Stimulated activated naive CD8-positive, alpha-beta T cell treated with anti-CD3 and anti-CD28 coated beads, Interleukin-15, amount 100 ng/mL, for 72 hours (primary cell): ENCODE measurements at regions not wholly inside any gene's neighbourhood (a gene's known extent, or its start where the extent isn't known, plus 50 kb on each side); places are given as distances from the start of the nearest gene placed in this dataset.

Experiments
- ATAC-seq: fragments of 150-1000 bp; cut with Tn5 transposase; 2 replicates; pipeline ENCODE4 v1.10.0; 2021; ENCODE audit warnings: mild to moderate bottlenecking, moderate library complexity
- DNase-seq, 2 donors: peaks; one replicate each; pipeline ENCODE4 v3.0.0; 2021 to 2022
- H3K27ac Mint-ChIP-seq, 2 donors: one replicate each; pipeline ENCODE4 v1.8.0; 2022; ENCODE audit warnings: mild to moderate bottlenecking in 2 of 2, mixed read lengths in 2 of 2, moderate library complexity in 2 of 2
- H3K27me3 Mint-ChIP-seq: one replicate; pipeline ENCODE4 v1.8.0; 2022; ENCODE audit warnings: mixed read lengths
- H3K4me1 Mint-ChIP-seq: one replicate; pipeline ENCODE4 v1.8.0; 2022; ENCODE audit warnings: mild to moderate bottlenecking, mixed read lengths
- H3K4me3 Mint-ChIP-seq, 2 donors: one replicate each; pipeline ENCODE4 v1.8.0; 2022; ENCODE audit warnings: mild to moderate bottlenecking in 2 of 2, mixed read lengths in 2 of 2, moderate library complexity in 1 of 2
- H3K9me3 Mint-ChIP-seq, 2 donors: one replicate each; pipeline ENCODE4 v1.8.0; 2022; ENCODE audit warnings: mixed read lengths in 2 of 2

GRCh38 chr7:19437446-19437845 lies 271.4 kb downstream of the POLR1F start:
- ATAC-seq (no peak), DNase-seq (no peak)
- Mint-ChIP-seq H3K4me3 (no peak overlapping the region), H3K9me3 (no peaks in the 10 kb centered on the region), H3K27ac (no peak overlapping the region), H3K27me3 (no peaks in the 10 kb centered on the region), H3K4me1 (no peaks in the 10 kb centered on the region)

DNA sequence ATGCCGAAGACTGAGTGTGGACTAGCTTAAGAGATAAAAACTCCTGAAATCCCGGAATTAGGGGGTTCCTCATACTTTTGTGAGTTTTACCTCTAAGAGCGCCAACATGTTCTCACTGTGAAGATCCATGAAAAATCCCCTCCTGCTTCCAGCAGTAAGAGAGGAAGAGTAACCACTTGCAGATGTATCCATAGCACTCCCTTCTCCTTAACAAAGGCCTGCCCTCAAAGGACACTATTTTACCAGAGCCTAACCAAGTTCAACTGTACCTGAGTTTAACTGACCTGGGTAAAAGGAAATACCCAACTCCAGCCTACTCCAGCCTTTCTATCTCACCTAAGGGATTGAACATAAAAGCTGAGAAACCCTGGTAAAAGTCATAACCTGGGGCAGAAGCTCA lies 280.9 kb downstream of the POLR1F start:
- Mint-ChIP-seq H3K4me1 (no peaks in the 10 kb centered on the region), H3K4me3 (no peak overlapping the region), H3K27me3 (no peaks in the 10 kb centered on the region), H3K27ac (no peak overlapping the region), H3K9me3 (no peaks in the 10 kb centered on the region)
- DNase-seq (no peak), ATAC-seq (no peak)

DNA sequence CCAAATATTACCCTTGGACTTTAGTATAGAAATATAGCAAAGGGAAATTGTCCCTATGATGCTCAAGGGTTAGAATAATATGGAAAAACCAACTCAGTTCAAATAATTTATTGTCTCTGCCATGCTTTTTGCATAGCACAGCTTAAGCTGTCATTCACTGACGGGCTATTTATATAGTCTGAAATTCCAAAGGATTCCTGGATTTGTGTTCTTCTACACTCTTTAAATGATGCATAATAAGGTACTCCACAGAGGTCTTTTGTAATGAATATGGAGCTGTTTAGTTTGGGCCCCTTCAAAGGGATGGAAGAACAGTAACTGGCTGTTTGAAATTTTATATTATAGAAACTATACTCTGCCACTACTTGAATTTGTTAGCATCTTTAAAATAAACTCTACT lies 276.6 kb upstream of the FERD3L start:
- no peaks in the 10 kb centered on the region for H3K4me1 Mint-ChIP-seq
- no peak overlapping the region for H3K27ac Mint-ChIP-seq
- H3K27me3 Mint-ChIP-seq, result no peaks in the 10 kb centered on the region
- DNase-seq (no peak), ATAC-seq (no peak)
- peaks cover 0 to 6% of the 10 kb centered on the region in 2 donors for H3K9me3 Mint-ChIP-seq
- H3K4me3 Mint-ChIP-seq, result no peak overlapping the region

- Mint-ChIP-seq H3K27me3 (no peaks in the 10 kb centered on the region), H3K4me1 (no peaks in the 10 kb centered on the region)
- ATAC-seq, result no peak
Observed at GRCh38 chr7:19417231-19417630, 272.0 kb upstream of the FERD3L start.

DNA sequence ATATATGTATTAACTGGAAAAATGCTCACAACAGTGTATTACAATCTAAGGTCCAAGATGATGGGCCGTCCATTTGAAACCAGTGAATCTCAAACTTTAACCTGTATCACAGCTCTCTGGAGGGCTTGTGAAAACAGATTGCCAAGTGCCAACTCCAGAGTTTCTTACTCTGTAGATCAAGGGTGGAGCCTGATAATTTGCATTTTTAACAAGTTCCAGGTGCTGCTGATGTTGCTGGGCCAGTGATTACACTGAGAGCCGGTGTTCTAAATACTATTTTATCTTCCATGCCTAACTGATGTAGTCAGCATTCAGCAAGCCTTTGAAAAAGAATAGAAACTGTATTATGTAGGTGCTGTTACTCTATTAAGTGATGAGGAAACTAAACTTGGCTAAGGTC lies 269.9 kb upstream of the FERD3L start:
- ATAC-seq, result no peak

More at GRCh38 chr7:19417231-19417630, 272.0 kb upstream of the FERD3L start:
- H3K9me3 Mint-ChIP-seq, result peaks cover 0 to 6% of the 10 kb centered on the region in 2 donors
- H3K4me3 Mint-ChIP-seq, result no peak overlapping the region
- no peak overlapping the region for H3K27ac Mint-ChIP-seq
- no peak for DNase-seq

GRCh38 chr7:19413443-19413965 lies 268.3 kb upstream of the FERD3L start:
- H3K4me1 Mint-ChIP-seq, result no peaks in the 10 kb centered on the region
- H3K27ac Mint-ChIP-seq, result no peak overlapping the region
- ATAC-seq, result no peak
- DNase-seq, result no peak
- H3K4me3 Mint-ChIP-seq, result no peak overlapping the region
- H3K27me3 Mint-ChIP-seq, result no peaks in the 10 kb centered on the region
- no peaks in the 10 kb centered on the region for H3K9me3 Mint-ChIP-seq

More for the DNA sequence above, 269.9 kb upstream of the FERD3L start:
- Mint-ChIP-seq H3K9me3 (peaks cover 0 to 6% of the 10 kb centered on the region in 2 donors), H3K4me1 (no peaks in the 10 kb centered on the region), H3K27me3 (no peaks in the 10 kb centered on the region), H3K27ac (no peak overlapping the region), H3K4me3 (no peak overlapping the region)
- no peak for DNase-seq

DNA sequence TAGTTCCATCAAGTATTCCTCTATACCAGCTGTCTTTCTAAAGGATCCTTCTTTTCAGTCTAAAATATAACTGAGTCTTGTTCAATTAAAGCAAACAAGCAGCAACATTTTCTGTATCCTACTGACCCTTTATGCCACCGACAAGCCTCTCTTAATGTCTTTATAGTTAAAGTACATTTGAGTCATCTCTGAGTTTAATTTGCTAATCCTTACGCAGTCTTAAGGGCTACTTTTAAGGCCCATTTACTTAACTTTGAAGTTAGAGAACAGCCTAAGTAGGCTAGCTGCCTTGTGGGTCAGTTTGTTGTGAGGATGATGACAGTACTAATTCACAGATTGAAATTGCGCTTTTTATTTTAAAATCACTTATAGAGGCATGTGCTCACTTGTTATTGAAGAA lies 265.5 kb upstream of the FERD3L start:
- DNase-seq (no peak), ATAC-seq (no peak)
- H3K4me3 Mint-ChIP-seq, result no peak overlapping the region
- H3K9me3 Mint-ChIP-seq, result no peaks in the 10 kb centered on the region
- H3K27me3 Mint-ChIP-seq, result no peaks in the 10 kb centered on the region
- no peak overlapping the region for H3K27ac Mint-ChIP-seq
- H3K4me1 Mint-ChIP-seq, result no peaks in the 10 kb centered on the region

DNA sequence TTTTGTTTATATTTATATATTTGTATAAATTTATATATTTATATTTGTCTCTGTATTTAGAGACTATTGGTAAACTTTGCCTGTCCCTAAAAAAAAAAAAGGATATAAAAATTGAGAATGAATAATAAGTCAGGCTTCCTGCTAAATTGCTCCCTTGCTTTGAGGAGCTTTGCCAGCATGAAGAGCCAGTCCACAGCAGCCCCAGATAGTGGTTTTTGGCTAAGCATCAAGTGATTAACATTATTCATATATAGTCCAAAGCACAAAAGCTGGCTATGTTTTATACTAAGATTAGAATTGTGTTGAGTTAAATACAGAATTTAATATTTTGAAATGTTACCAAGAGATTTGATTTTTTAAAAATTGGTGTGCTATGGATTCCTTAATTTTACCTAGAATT lies 264.9 kb upstream of the FERD3L start:
- DNase-seq (no peak), ATAC-seq (no peak)
- Mint-ChIP-seq H3K9me3 (no peaks in the 10 kb centered on the region), H3K27me3 (no peaks in the 10 kb centered on the region), H3K27ac (no peak overlapping the region), H3K4me3 (no peak overlapping the region), H3K4me1 (no peaks in the 10 kb centered on the region)

- ATAC-seq, result no peak
Observed at GRCh38 chr7:19408706-19409220, 263.5 kb upstream of the FERD3L start.

DNA sequence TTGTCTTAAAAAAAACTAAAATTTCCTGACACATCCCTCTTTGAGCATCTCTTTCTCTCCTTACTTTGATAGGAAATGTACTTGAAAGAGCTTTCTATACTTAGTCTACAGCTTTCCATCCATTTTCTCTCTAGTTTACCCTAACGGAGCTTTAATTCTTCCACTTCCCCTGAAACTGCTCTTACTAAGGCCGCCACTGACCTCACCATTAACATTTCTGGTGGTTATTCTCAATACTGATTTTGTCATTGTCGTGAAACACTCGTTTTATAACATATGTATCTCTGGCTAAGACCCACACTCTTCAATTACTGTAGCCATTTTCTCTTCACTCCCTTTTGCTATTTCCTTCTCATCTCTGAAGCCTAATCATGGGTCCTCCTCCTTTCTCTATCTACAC lies 262.0 kb upstream of the FERD3L start:
- Mint-ChIP-seq H3K4me3 (no peak overlapping the region), H3K27me3 (no peaks in the 10 kb centered on the region), H3K4me1 (no peaks in the 10 kb centered on the region), H3K27ac (no peak overlapping the region), H3K9me3 (no peaks in the 10 kb centered on the region)
- ATAC-seq (no peak), DNase-seq (no peak)

More at GRCh38 chr7:19408706-19409220, 263.5 kb upstream of the FERD3L start:
- Mint-ChIP-seq H3K27me3 (no peaks in the 10 kb centered on the region), H3K4me3 (no peak overlapping the region), H3K4me1 (no peaks in the 10 kb centered on the region), H3K9me3 (no peaks in the 10 kb centered on the region), H3K27ac (no peak overlapping the region)
- no peak for DNase-seq

- no peaks in the 10 kb centered on the region for H3K27me3 Mint-ChIP-seq
- no peaks in the 10 kb centered on the region for H3K4me1 Mint-ChIP-seq
- no peak for DNase-seq
- H3K4me3 Mint-ChIP-seq, result no peak overlapping the region
- no peak for ATAC-seq
- H3K27ac Mint-ChIP-seq, result no peak overlapping the region
- H3K9me3 Mint-ChIP-seq, result no peaks in the 10 kb centered on the region
Observed at GRCh38 chr7:19405541-19405940, 260.3 kb upstream of the FERD3L start.

GRCh38 chr7:19404912-19405329 lies 259.7 kb upstream of the FERD3L start:
- H3K9me3 Mint-ChIP-seq, result no peaks in the 10 kb centered on the region
- DNase-seq (no peak), ATAC-seq (no peak)
- no peak overlapping the region for H3K4me3 Mint-ChIP-seq
- H3K27me3 Mint-ChIP-seq, result no peaks in the 10 kb centered on the region
- no peaks in the 10 kb centered on the region for H3K4me1 Mint-ChIP-seq
- H3K27ac Mint-ChIP-seq, result no peak overlapping the region

DNA sequence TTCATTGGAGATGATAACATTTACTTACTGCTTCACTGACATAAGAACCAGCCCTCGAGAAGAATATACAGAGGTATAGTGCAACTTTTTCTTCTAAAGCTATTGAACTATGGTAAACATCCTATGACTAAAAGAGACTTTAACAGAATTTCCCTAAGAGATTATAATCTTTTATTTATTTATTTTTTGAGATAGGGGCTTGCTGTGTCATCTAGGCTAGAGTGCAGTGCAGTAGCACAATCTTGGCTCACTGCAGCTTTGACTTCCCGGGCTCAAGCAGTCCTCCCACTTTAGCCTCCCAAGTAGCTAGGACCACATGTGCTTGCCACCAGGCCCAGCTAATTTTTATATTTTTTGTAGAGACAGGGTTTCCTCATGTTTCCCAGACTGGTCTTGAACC lies 258.5 kb upstream of the FERD3L start:
- Mint-ChIP-seq H3K4me3 (no peak overlapping the region), H3K9me3 (no peaks in the 10 kb centered on the region), H3K4me1 (no peaks in the 10 kb centered on the region), H3K27me3 (no peaks in the 10 kb centered on the region), H3K27ac (no peak overlapping the region)
- ATAC-seq (no peak), DNase-seq (no peak)

DNA sequence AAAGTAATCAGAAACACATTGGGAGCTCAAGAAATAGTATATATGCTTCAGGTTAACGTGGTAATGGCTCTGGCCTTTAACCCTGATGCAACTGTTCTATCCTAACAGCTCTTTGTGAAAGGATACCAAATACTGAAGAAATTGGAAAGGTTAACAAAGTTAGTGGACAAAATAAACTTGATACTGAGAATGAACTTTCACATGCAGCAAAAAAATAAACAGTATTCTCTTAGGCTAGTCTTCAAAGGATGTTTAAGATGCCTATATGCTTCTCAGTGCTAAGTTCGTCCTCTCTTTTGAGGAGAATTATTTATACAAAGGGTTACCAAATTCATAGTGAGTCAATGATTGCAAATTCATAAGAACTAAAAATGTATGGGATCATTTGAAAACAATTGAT lies 256.2 kb upstream of the FERD3L start:
- DNase-seq, result no peak
- no peaks in the 10 kb centered on the region for H3K27me3 Mint-ChIP-seq
- H3K9me3 Mint-ChIP-seq, result no peaks in the 10 kb centered on the region
- no peak for ATAC-seq
- H3K27ac Mint-ChIP-seq, result no peak overlapping the region
- H3K4me1 Mint-ChIP-seq, result no peaks in the 10 kb centered on the region
- no peak overlapping the region for H3K4me3 Mint-ChIP-seq

DNA sequence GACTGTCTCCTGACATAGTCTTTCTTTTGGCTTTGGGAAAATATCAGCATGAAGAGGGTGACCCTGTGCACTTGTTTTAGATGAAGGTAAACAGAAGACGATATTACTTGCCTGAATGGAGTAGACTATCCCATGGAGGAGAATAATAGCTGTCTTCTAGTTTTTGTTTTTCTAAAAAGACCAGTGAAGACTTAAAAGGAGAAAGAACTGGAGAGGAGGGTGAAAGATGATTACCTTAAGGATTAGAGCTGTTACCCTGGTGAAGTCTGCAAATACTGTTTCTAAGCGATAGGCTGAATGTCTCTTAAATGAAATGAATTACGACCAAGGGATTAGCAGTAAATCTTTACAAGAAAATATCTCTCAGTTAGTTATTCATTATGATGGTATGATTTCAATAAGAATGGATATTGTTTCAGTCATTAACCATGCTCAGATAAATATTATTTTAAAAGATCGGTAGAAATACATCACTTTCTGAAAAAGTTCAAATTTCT lies 255.6 kb upstream of the FERD3L start:
- no peaks in the 10 kb centered on the region for H3K9me3 Mint-ChIP-seq
- no peak overlapping the region for H3K4me3 Mint-ChIP-seq
- H3K4me1 Mint-ChIP-seq, result no peaks in the 10 kb centered on the region
- DNase-seq, result no peak
- no peak overlapping the region for H3K27ac Mint-ChIP-seq
- no peaks in the 10 kb centered on the region for H3K27me3 Mint-ChIP-seq
- no peak for ATAC-seq

GRCh38 chr7:19397911-19398310 lies 252.7 kb upstream of the FERD3L start:
- no peak for ATAC-seq

DNA sequence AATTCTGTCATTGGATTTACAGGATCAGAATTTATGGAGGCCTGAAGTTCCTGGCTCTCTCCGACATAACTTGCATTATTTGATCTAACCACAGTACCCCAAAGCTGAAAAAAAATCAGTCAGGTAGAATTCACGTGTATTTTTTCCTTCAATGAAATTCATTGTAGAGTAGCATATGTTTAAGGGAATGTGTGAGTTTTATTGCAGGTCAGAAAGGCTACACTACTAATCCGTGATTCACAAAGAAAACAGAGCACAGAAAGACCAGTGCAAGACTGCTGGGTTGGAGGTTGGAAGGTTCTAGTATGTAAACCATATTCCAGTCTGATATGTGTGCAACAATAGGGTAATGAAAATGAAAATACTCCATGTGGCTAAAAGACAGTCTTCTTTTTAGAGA lies 247.0 kb upstream of the FERD3L start:
- ATAC-seq (no peak), DNase-seq (no peak)
- H3K9me3 Mint-ChIP-seq, result peaks cover under 1 to 8% of the 10 kb centered on the region in 2 donors
- H3K27ac Mint-ChIP-seq, result no peak overlapping the region
- no peak overlapping the region for H3K4me3 Mint-ChIP-seq
- H3K27me3 Mint-ChIP-seq, result no peaks in the 10 kb centered on the region
- H3K4me1 Mint-ChIP-seq, result no peaks in the 10 kb centered on the region

More at GRCh38 chr7:19397911-19398310, 252.7 kb upstream of the FERD3L start:
- Mint-ChIP-seq H3K4me3 (no peak overlapping the region), H3K27me3 (no peaks in the 10 kb centered on the region), H3K9me3 (no peaks in the 10 kb centered on the region), H3K27ac (no peak overlapping the region), H3K4me1 (no peaks in the 10 kb centered on the region)
- DNase-seq, result no peak
